Tibial nerve (tissue), 4 donors: ENCODE measurements at regions not wholly inside any gene's neighbourhood (a gene's known extent, or its start where the extent isn't known, plus 50 kb on each side); places are given as distances from the start of the nearest gene placed in this dataset.
"Not testable (repeated sequence)": the region's sequence is repeated elsewhere in the genome, so short reads cannot be mapped to it uniquely, and the experiment has no call there.

ENCODE experiments used
- CTCF ChIP-seq, 5 experiments: fragments of 200-600 bp in 3 of 5; fragments of 450-650 bp in 2 of 5; sonication (generic) in 3 of 5; IDR thresholded peaks; one replicate each; pipeline ENCODE4 v1.5.1; 2016 to 2019; ENCODE audit warnings: antibody characterized with exemption in 5 of 5, mild to moderate bottlenecking in 3 of 5, moderate library complexity in 2 of 5
- EP300 ChIP-seq, 2 donors: sonication (generic); formaldehyde crosslinking; IDR thresholded peaks; one replicate each; pipeline ENCODE4 v1.6.1; 2017; ENCODE audit warnings: antibody characterized with exemption in 2 of 2, mild to moderate bottlenecking in 1 of 2

- TF ChIP-seq CTCF, EP300 (IDR thresholded peaks at IDR 0.05): not testable (repeated sequence)
Observed at GRCh38 chr7:68082066-68082960, 1085.7 kb downstream of the TYW1 start.
